Gastroesophageal sphincter (tissue), 2 donors: ENCODE measurements at regions not wholly inside any gene's neighbourhood (a gene's known extent, or its start where the extent isn't known, plus 50 kb on each side); places are given as distances from the start of the nearest gene placed in this dataset.

Experiments
- POLR2A ChIP-seq, 2 donors: fragments of 450-650 bp; IDR thresholded peaks; one replicate each; pipeline ENCODE4 v1.6.1; 2017; ENCODE audit warnings: antibody characterized with exemption in 2 of 2, mild to moderate bottlenecking in 2 of 2, moderate library complexity in 1 of 2
- POLR2AphosphoS5 ChIP-seq: sonication (generic); formaldehyde crosslinking; IDR thresholded peaks from one replicate; pipeline ENCODE4 v1.6.1; 2017; ENCODE audit warnings: antibody characterized with exemption

GRCh38 chr10:58065529-58065815 lies 202.2 kb downstream of the IPMK start:
- TF ChIP-seq POLR2AphosphoS5 (no peak), POLR2A (IDR thresholded peaks at IDR 0.05) (no peak)
